ENCODE measurements at regions not wholly inside any gene's neighbourhood (a gene's known extent, or its start where the extent isn't known, plus 50 kb on each side); places are given as distances from the start of the nearest gene placed in this dataset.

DNA sequence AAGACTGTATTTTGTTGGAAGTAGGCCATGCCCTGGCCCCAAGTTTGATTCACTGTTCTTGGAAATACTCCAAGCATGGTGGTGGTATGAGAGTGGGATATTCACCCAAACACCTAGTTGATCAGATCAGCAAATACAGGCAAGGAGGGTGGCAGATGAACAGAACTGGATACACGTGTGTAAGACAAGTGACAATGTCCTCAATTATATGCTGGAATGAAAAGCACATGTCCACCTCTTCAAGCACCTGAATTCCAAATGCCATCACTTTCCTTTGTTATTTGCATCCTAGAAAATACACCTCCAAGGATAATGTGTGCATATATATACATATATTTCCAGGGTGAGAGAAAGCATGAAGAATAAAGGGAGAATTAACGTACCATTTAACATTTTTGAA is 131.8 kb upstream of the ZEB1 start:
- TF ChIP-seq, protein P1, sequence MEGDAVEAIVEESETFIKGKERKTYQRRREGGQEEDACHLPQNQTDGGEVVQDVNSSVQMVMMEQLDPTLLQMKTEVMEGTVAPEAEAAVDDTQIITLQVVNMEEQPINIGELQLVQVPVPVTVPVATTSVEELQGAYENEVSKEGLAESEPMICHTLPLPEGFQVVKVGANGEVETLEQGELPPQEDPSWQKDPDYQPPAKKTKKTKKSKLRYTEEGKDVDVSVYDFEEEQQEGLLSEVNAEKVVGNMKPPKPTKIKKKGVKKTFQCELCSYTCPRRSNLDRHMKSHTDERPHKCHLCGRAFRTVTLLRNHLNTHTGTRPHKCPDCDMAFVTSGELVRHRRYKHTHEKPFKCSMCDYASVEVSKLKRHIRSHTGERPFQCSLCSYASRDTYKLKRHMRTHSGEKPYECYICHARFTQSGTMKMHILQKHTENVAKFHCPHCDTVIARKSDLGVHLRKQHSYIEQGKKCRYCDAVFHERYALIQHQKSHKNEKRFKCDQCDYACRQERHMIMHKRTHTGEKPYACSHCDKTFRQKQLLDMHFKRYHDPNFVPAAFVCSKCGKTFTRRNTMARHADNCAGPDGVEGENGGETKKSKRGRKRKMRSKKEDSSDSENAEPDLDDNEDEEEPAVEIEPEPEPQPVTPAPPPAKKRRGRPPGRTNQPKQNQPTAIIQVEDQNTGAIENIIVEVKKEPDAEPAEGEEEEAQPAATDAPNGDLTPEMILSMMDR (IDR thresholded peaks at IDR 0.05): no peak
- TF ChIP-seq EP300 (IDR thresholded peaks at IDR 0.05) (no peak), POLR2A (IDR thresholded peaks at IDR 0.05; ENCODE audit: low read depth) (no peak)

Data from esophagus muscularis mucosa (tissue), 4 donors.